GM23338 (cell line): ENCODE measurements at regions not wholly inside any gene's neighbourhood (a gene's known extent, or its start where the extent isn't known, plus 50 kb on each side); places are given as distances from the start of the nearest gene placed in this dataset.

Experiments
- ATAC-seq: fragments of 200-7000 bp; cut with Tn5 transposase; 3 replicates; pipeline ENCODE4 v1.9.1; 2020
- DNase-seq: peaks from one replicate; pipeline ENCODE4 v3.0.0-alpha.2; 2015; ENCODE audit warnings: low spot score
- H2AFZ ChIP-seq: fragments of 200-600 bp; sonication (generic); 2 replicates; pipeline ENCODE4 v1.8.0; 2016; ENCODE audit warnings: antibody characterized with exemption, mild to moderate bottlenecking, moderate library complexity
- H3F3A ChIP-seq: fragments of 200-600 bp; sonication (generic); replicated peaks from 2 replicates; pipeline ENCODE4 v1.8.0; 2017; ENCODE audit warnings: antibody characterized with exemption, mixed run types, low read depth
- H3K27ac ChIP-seq: fragments of 200-600 bp; sonication (generic); 2 replicates; pipeline ENCODE4 v1.6.1; 2016; ENCODE audit warnings: low read depth
- H3K27me3 ChIP-seq: fragments of 200-600 bp; sonication (generic); 2 replicates; pipeline ENCODE4 v1.8.0; 2016; ENCODE audit warnings: mild to moderate bottlenecking, mixed run types, moderate library complexity; ENCODE audit not compliant: insufficient read depth
- H3K36me3 ChIP-seq: fragments of 200-600 bp; sonication (generic); 2 replicates; pipeline ENCODE4 v1.8.0; 2016; ENCODE audit warnings: mild to moderate bottlenecking; ENCODE audit not compliant: insufficient read depth
- H3K4me1 ChIP-seq: fragments of 200-600 bp; sonication (generic); 2 replicates; pipeline ENCODE4 v1.8.0; 2016; ENCODE audit warnings: mild to moderate bottlenecking, moderate library complexity; ENCODE audit not compliant: insufficient read depth
- H3K4me2 ChIP-seq: fragments of 200-600 bp; sonication (generic); 2 replicates; pipeline ENCODE4 v1.7.1; 2017; ENCODE audit warnings: mixed run types
- H3K4me3 ChIP-seq: fragments of 200-600 bp; sonication (generic); 2 replicates; pipeline ENCODE4 v1.6.1; 2016; ENCODE audit warnings: mixed run types
- H3K79me2 ChIP-seq: fragments of 200-600 bp; sonication (generic); replicated peaks from 2 replicates; pipeline ENCODE4 v1.8.0; 2017; ENCODE audit warnings: mild to moderate bottlenecking; ENCODE audit not compliant: insufficient read depth
- H3K9me2 ChIP-seq: fragments of 200-600 bp; sonication (generic); 2 replicates; pipeline ENCODE4 v1.8.0; 2017; ENCODE audit not compliant: insufficient read depth
- H4K20me1 ChIP-seq: fragments of 200-600 bp; sonication (generic); replicated peaks from 2 replicates; pipeline ENCODE4 v1.8.0; 2017; ENCODE audit warnings: mild to moderate bottlenecking; ENCODE audit not compliant: insufficient read depth
- H3K27ac Mint-ChIP-seq: 2 replicates; pipeline ENCODE4 v1.8.0; 2020; ENCODE audit warnings: inconsistent platforms, mild to moderate bottlenecking, moderate library complexity, mixed read lengths
- H3K27me3 Mint-ChIP-seq: 3 replicates; pipeline ENCODE4 v1.8.0; 2022; ENCODE audit warnings: low read depth, mild to moderate bottlenecking, moderate library complexity, mixed read lengths, inconsistent platforms; ENCODE audit not compliant: insufficient read depth, poor library complexity
- H3K36me3 Mint-ChIP-seq: 3 replicates; pipeline ENCODE4 v1.8.0; 2021; ENCODE audit warnings: low read depth, mild to moderate bottlenecking, inconsistent platforms, moderate library complexity, mixed read lengths
- H3K4me1 Mint-ChIP-seq: 3 replicates; pipeline ENCODE4 v1.8.0; 2020; ENCODE audit warnings: mild to moderate bottlenecking, inconsistent platforms, mixed read lengths
- H3K4me3 Mint-ChIP-seq: 3 replicates; pipeline ENCODE4 v1.8.0; 2021; ENCODE audit warnings: moderate library complexity, mild to moderate bottlenecking, inconsistent platforms, mixed read lengths
- H3K9me3 Mint-ChIP-seq: 3 replicates; pipeline ENCODE4 v1.8.0; 2020; ENCODE audit warnings: moderate library complexity, mild to moderate bottlenecking, inconsistent platforms, mixed read lengths
- CREB1 ChIP-seq: fragments of 250-450 bp; sonication (Bioruptor Pico); IDR thresholded peaks from 2 replicates; pipeline ENCODE4 v1.5.0; 2020; ENCODE audit warnings: low read depth, mild to moderate bottlenecking, moderate library complexity
- EZH2phosphoT487 ChIP-seq: fragments of 200-600 bp; sonication (generic); IDR thresholded peaks from one replicate; pipeline ENCODE4 v1.8.1; 2018; ENCODE audit warnings: antibody characterized with exemption; ENCODE audit not compliant: unreplicated experiment
- JUNB ChIP-seq: IDR thresholded peaks from one replicate; pipeline ENCODE4 v1.6.1; 2016; ENCODE audit warnings: antibody characterized with exemption; ENCODE audit not compliant: unreplicated experiment
- NANOG ChIP-seq: IDR thresholded peaks from 2 replicates; pipeline ENCODE4 v1.6.1; 2016; ENCODE audit warnings: antibody characterized with exemption, borderline replicate concordance
- ZNF114 ChIP-seq: fragments of 250-450 bp; sonication (Bioruptor Pico); IDR thresholded peaks from 2 replicates; pipeline ENCODE4 v1.5.0; 2020; ENCODE audit warnings: mild to moderate bottlenecking, moderate library complexity
- ZNF331 ChIP-seq: fragments of 250-450 bp; sonication (Bioruptor Pico); IDR thresholded peaks from 2 replicates; pipeline ENCODE4 v1.5.0; 2020; ENCODE audit warnings: low read depth, mild to moderate bottlenecking, moderate library complexity
- TF ChIP-seq, protein P1 (sequence below): fragments of 250-450 bp; sonication (Bioruptor Pico); IDR thresholded peaks from 2 replicates; pipeline ENCODE4 v1.5.0; 2020; ENCODE audit warnings: mild to moderate bottlenecking, moderate library complexity
- TF ChIP-seq, protein P2 (sequence below): IDR thresholded peaks from one replicate; pipeline ENCODE4 v1.6.1; 2018; ENCODE audit warnings: antibody characterized with exemption; ENCODE audit not compliant: unreplicated experiment
- TF ChIP-seq, protein P3 (sequence below): IDR thresholded peaks from 2 replicates; pipeline ENCODE4 v1.6.1; 2016; ENCODE audit warnings: antibody characterized with exemption

DNA sequence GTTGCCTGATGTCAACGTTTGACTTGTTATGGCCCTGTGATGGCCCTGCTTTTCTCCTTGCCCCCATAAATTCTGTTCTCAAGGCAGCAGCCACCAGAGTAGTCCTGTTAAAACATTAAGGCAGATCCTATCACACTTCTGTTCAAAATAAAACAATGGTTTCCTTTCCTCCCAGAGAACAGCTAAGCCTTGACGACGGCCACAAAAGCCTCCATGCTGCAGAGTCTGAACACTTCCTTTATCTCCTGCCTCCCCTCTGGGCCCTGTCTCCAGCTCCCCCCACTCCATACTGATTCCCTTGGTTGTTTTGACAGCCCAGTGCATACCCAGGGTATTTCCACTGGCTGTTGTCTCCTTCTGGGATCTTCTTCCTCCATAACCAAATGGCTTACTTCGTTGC, 618.1 kb downstream of the MED13L start (continued):
- TF ChIP-seq, protein P1, sequence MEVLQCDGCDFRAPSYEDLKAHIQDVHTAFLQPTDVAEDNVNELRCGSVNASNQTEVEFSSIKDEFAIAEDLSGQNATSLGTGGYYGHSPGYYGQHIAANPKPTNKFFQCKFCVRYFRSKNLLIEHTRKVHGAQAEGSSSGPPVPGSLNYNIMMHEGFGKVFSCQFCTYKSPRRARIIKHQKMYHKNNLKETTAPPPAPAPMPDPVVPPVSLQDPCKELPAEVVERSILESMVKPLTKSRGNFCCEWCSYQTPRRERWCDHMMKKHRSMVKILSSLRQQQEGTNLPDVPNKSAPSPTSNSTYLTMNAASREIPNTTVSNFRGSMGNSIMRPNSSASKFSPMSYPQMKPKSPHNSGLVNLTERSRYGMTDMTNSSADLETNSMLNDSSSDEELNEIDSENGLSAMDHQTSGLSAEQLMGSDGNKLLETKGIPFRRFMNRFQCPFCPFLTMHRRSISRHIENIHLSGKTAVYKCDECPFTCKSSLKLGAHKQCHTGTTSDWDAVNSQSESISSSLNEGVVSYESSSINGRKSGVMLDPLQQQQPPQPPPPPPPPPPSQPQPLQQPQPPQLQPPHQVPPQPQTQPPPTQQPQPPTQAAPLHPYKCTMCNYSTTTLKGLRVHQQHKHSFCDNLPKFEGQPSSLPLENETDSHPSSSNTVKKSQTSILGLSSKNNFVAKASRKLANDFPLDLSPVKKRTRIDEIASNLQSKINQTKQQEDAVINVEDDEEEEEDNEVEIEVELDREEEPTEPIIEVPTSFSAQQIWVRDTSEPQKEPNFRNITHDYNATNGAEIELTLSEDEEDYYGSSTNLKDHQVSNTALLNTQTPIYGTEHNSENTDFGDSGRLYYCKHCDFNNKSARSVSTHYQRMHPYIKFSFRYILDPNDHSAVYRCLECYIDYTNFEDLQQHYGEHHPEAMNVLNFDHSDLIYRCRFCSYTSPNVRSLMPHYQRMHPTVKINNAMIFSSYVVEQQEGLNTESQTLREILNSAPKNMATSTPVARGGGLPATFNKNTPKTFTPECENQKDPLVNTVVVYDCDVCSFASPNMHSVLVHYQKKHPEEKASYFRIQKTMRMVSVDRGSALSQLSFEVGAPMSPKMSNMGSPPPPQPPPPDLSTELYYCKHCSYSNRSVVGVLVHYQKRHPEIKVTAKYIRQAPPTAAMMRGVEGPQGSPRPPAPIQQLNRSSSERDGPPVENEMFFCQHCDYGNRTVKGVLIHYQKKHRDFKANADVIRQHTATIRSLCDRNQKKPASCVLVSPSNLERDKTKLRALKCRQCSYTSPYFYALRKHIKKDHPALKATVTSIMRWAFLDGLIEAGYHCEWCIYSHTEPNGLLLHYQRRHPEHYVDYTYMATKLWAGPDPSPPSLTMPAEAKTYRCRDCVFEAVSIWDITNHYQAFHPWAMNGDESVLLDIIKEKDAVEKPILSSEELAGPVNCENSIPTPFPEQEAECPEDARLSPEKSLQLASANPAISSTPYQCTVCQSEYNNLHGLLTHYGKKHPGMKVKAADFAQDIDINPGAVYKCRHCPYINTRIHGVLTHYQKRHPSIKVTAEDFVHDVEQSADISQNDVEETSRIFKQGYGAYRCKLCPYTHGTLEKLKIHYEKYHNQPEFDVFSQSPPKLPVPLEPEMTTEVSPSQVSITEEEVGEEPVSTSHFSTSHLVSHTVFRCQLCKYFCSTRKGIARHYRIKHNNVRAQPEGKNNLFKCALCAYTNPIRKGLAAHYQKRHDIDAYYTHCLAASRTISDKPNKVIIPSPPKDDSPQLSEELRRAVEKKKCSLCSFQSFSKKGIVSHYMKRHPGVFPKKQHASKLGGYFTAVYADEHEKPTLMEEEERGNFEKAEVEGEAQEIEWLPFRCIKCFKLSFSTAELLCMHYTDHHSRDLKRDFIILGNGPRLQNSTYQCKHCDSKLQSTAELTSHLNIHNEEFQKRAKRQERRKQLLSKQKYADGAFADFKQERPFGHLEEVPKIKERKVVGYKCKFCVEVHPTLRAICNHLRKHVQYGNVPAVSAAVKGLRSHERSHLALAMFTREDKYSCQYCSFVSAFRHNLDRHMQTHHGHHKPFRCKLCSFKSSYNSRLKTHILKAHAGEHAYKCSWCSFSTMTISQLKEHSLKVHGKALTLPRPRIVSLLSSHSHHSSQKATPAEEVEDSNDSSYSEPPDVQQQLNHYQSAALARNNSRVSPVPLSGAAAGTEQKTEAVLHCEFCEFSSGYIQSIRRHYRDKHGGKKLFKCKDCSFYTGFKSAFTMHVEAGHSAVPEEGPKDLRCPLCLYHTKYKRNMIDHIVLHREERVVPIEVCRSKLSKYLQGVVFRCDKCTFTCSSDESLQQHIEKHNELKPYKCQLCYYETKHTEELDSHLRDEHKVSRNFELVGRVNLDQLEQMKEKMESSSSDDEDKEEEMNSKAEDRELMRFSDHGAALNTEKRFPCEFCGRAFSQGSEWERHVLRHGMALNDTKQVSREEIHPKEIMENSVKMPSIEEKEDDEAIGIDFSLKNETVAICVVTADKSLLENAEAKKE (CRISPR knock-in tag) = no peak
- TF ChIP-seq ZNF331 = no peak
- TF ChIP-seq, protein P2, sequence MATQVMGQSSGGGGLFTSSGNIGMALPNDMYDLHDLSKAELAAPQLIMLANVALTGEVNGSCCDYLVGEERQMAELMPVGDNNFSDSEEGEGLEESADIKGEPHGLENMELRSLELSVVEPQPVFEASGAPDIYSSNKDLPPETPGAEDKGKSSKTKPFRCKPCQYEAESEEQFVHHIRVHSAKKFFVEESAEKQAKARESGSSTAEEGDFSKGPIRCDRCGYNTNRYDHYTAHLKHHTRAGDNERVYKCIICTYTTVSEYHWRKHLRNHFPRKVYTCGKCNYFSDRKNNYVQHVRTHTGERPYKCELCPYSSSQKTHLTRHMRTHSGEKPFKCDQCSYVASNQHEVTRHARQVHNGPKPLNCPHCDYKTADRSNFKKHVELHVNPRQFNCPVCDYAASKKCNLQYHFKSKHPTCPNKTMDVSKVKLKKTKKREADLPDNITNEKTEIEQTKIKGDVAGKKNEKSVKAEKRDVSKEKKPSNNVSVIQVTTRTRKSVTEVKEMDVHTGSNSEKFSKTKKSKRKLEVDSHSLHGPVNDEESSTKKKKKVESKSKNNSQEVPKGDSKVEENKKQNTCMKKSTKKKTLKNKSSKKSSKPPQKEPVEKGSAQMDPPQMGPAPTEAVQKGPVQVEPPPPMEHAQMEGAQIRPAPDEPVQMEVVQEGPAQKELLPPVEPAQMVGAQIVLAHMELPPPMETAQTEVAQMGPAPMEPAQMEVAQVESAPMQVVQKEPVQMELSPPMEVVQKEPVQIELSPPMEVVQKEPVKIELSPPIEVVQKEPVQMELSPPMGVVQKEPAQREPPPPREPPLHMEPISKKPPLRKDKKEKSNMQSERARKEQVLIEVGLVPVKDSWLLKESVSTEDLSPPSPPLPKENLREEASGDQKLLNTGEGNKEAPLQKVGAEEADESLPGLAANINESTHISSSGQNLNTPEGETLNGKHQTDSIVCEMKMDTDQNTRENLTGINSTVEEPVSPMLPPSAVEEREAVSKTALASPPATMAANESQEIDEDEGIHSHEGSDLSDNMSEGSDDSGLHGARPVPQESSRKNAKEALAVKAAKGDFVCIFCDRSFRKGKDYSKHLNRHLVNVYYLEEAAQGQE = no peak

DNA sequence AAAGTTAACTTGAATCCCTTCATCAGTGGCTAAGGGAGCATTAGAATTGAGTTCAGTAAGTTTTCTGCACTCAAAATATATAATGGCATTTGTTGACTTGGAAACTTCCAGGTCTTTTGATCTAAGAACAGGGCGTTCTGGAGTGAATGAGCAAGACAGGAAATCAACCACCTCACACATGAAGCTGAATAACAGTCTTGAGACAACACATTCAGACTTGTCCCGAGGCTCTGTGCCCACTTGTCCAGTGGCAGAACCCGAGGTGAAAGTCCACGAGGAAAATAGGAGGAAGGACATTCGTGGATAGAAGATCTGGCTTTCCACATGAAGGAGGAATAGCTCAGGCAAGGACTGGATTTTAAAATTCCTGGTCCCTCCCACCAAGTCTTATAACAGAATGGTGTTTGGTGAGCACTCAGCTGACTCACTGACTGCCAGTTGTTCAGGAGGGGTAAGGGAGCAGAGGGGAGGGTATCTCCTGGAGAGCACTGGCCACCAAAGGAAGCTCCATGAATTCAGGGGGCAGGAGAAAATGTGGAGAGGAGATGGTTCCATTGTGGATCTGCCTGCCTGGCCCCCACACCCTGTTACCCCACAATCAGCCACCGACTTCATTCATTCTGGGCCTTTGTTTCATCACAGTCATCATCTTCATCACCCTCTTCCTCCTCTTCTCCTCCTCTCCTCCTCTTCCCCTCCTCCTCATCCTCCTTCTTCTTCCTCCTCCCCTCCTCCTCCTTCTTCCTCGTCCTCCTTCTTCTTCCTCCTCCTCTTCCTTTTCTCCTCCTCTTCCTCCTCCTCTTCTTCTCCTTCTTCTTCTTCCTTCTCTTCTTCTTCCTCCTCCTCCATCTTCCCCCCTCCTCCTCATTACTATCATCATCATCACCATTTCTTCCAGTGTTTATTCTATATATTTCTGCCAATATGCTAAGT, 620.1 kb downstream of the MED13L start:
- H3K36me3 ChIP-seq = no peaks in the 10 kb centered on the region
- no peaks in the 10 kb centered on the region for H3F3A ChIP-seq
- H3K4me1 ChIP-seq = no peaks in the 10 kb centered on the region
- no peaks in the 10 kb centered on the region for H3K27me3 ChIP-seq
- H3K27me3 Mint-ChIP-seq = no peaks in the 10 kb centered on the region
- H3K9me2 ChIP-seq = peaks cover 4% of the 10 kb centered on the region; the same call in 1 of the 2 replicates
- no peaks in the 10 kb centered on the region for H3K36me3 Mint-ChIP-seq
- H3K4me1 Mint-ChIP-seq = no peaks in the 10 kb centered on the region
- TF ChIP-seq JUNB (no peak), EZH2phosphoT487 (no peak), NANOG (no peak), ZNF114 (no peak), CREB1 (CRISPR knock-in tag) (no peak)
- TF ChIP-seq, protein P3, sequence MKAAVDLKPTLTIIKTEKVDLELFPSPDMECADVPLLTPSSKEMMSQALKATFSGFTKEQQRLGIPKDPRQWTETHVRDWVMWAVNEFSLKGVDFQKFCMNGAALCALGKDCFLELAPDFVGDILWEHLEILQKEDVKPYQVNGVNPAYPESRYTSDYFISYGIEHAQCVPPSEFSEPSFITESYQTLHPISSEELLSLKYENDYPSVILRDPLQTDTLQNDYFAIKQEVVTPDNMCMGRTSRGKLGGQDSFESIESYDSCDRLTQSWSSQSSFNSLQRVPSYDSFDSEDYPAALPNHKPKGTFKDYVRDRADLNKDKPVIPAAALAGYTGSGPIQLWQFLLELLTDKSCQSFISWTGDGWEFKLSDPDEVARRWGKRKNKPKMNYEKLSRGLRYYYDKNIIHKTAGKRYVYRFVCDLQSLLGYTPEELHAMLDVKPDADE = no peak
- TF ChIP-seq, protein P2 = no peak
- no peak overlapping the region for H3K4me3 ChIP-seq
- H3K4me3 Mint-ChIP-seq = no peak overlapping the region
- no peak for DNase-seq
- H4K20me1 ChIP-seq = no peaks in the 10 kb centered on the region
- no peak overlapping the region for H3K4me2 ChIP-seq
- no peak overlapping the region for H3K27ac Mint-ChIP-seq
- no peaks in the 10 kb centered on the region for H3K9me3 Mint-ChIP-seq
- H2AFZ ChIP-seq = no peak overlapping the region
- no peak for ATAC-seq
- no peak overlapping the region for H3K27ac ChIP-seq
- no peaks in the 10 kb centered on the region for H3K79me2 ChIP-seq
